NCI-H774 (cell line): ENCODE measurements at regions not wholly inside any gene's neighbourhood (a gene's known extent, or its start where the extent isn't known, plus 50 kb on each side); places are given as distances from the start of the nearest gene placed in this dataset.

ENCODE experiments used
- DNase-seq: peaks from one replicate; lab custom pipeline; 2025; lab: John Stamatoyannopoulos, UW

DNA sequence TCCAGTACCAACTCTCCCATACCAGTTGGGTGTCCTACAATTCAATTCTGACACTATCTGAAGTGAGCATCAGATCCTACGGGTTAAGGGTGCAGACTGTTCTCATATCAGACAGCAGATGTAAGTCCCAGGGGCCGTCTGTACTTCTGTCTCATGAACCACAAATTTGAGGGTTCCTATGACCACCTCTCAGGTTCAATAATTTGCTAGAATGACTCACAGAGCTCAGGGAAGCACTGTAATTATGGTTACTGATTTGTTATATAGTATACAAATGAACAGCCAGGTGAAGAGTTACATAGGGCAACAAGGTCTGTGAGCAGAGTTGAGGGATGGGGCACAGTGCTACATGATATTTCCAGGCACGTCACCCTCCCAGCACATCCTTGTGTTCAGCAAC lies 499.1 kb downstream of the DMAC1 start:
- no peak for DNase-seq

DNA sequence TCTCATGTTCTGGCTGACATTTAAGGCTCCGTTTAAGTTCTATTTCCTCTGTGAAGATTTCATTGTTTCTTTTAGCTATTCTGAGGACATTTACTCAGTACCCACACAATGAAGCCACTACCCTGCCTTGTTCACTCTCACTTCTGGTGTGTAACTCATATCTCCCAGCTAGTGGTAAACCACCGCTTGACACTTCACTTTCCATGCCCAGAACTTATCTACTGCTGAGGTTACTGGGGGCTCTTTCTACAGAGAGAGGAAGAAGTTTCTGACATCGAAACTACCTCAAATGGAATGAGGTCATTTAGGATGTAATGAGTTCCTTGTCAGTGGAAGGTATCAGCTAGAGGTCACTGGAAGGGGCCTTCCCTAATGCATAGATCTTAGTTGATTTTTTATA lies 501.5 kb downstream of the DMAC1 start:
- DNase-seq: no peak

GRCh38 chr9:7297521-7297920 lies 502.1 kb downstream of the DMAC1 start:
- no peak for DNase-seq

- no peak for DNase-seq
Measured at GRCh38 chr9:7293091-7293490, 506.5 kb downstream of the DMAC1 start.

GRCh38 chr9:7289773-7290172 lies 509.8 kb downstream of the DMAC1 start:
- no peak for DNase-seq

- DNase-seq: peak; percentile 13
Measured at GRCh38 chr9:7287986-7288385, 511.6 kb downstream of the DMAC1 start.

DNA sequence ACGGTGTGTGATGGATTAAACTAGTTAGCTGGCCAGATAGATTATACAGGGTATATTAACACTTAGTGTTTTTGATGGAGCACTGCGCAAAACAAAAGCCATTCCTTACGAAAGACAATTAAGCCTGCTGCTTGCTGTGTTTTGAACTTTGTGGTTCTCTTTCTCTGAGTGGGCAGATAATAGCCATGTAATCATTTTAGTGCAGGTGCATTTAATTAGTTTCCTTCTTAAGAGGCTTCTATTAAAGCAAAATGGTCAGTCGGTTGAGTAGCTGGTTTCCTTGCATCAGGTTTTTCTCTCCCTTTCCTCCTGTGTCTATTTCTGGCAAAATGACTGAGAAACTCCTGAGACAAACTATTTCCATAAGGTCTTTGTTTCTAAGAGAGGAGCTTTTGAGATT lies 512.5 kb downstream of the DMAC1 start:
- DNase-seq: peak; percentile 80

DNA sequence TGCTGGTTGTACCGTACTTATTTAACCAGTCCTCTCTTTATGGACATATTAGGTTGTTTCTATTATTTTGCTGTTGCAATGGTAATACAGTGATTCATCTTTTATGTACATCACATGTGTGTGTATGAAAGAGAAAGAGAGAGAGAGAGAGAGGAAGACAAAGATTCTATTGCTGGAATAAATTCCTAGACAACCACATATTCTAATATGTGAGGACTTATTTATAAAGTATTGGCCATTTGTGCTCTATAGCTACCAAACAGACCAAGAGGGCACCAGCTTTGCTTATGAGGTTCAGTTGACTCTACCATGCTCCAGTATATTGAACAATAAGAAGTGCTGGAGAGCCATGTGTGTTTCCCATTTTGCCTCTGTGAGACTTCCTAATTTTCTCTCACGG lies 513.5 kb downstream of the DMAC1 start:
- no peak for DNase-seq

DNA sequence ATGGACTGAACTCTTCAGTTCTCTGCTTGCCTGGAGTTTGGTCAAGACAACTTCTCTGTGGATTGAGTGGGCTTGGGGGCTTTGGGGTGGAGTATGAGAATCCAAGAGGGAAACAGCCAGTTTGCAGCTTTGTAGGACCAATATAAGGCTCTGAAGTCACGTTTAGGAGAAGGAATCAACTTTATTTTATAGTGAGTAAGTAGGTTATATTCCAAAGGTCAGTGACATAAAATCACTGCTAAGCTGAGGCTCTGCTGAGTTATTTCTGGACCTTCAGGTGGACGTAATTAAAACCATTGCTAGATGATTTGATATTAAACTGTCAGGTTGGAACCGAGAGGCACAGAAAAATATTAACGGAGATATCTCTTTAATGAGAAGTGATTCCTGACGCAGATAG lies 514.4 kb downstream of the DMAC1 start:
- DNase-seq: no peak

DNA sequence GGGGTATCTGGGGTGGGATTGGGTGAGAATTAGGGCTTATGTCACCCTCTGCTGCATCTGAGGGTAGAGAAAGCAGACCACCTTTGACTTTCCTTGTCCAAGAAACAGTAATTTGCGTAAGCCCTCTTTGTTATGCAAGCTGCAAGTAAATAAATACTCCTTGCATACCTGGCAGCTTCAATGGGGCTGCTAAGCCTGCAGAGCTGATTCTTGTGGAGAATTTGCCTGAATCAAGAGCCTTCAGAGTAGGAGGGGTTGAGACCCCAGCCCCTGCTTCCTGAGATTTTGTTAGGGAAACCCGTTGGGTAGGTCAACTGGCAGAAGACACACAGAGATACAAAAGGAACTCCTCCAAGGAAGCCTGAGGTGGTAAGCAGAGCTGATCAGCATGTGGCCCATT lies 515.1 kb downstream of the DMAC1 start:
- DNase-seq: no peak

DNA sequence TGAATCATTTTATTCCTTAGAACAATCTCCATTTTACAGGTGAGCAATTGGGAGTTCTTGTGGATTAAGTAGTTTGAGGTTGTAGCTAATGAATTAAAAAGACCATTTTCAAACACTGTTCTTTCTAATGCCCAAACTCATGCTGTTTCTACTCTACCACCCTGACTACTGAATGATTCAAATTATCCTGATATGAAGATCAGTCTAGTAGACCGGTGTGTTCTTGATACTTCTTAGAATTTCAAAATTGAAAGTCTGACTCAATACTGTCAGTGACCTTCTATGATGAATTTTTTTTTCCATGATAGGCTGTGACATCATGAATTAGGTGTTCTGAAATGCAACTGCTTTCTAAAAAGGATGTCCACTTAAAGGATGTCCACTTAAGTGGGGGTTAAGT lies 515.5 kb downstream of the DMAC1 start:
- DNase-seq: no peak

DNA sequence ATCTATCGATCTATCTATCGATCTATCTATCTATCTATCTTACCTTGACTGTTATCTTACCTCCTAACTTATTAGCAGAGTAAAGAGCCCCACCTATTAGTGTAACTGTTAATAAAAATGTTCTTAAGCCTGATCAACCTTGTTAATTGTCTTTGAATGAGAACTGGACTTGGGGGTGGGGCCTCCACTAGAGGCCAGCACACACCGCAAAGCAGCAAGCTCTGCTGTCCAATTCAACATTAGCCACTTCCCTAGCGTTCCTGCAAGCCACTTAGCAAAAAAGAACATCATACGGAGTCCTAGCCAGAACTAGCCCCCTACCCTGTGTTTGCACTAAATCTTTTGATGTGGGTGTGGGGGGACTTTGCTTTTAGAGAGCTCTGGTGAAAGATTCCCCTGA lies 515.8 kb downstream of the KDM4C start:
- DNase-seq: no peak

DNA sequence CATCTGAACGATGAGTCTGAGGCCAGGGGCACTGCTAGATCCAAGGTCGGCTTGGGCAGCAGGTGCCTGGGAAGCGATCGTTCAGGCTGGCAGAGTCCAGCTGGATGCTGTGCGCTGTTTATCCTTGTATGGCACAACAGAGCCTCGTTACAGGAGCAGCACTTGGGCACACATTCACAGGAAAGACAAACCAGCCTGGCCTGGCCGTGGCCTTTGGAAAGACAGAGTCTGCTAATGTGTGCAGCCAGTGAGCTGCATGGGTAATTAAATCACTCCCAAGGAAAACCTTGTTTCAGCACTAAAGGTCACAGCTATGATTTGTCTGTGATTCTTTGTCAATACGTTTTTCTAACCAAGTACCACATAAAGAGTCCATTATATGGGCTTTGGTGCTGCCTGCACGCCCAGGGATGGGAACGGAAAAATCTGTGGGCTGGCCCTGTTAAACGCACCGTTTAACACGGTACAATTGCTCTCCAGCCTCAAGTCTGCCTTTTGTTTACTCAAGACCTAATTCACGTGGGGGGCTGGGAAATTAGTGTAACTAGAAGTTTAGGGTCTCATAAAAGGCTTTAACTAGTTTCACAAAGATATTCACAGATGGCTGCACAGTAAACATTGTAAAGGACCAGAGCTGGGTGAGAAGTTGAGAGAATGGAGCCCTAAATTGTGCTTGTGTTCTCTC lies 509.3 kb downstream of the KDM4C start:
- DNase-seq: peak; percentile 72

DNA sequence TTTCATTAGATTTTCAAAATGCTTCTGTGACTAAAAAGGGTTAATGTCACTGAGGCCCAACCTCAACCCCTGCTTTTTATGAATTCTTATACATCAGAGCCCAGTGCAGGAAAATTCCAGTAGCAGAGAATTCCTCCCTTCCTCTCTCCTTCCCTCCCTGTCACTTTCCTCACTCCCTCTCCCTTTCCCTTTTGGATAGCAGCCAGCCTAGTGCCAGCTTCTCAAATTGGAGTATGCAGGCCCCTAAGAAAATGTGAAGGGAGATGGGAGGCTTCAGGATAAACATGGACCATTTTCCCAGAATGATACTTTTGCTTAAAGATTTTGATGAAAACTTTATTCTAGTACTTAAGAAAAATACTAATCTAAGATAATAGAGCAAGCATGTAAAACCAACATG lies 507.4 kb downstream of the KDM4C start:
- no peak for DNase-seq

DNA sequence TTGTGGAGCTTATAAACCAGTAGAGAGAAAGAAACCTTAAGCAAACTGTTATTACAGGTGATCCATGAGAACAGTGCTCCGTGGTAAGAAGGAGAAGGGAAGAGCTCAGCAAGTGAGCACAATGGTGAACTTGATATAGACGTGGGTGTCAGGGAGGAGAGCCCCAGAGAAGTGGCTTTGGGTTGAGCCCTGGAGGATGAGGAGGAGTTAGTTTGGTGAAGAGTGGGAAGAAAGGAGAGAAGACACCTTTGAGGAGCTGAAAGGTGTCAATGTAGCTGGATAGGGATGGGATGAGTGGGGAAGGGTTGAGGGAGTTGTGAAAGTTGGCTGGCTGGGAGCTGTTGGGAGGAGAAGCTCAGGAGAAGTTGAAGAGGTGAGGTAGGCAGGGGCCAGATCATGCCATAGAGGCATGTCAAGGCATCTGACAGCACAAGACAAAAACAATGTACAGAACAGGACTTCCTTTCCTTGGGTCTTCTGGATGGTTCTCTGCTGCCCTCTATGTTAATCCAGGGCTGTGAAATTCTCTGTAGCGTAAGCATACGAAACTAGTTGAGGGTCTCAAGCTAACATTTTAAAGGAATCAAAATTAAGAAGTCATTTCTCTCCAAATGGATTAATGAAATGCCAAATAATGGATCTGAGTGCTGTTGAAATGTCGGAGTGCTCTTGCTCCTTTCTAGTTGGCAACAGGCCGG lies 501.9 kb downstream of the KDM4C start:
- DNase-seq: no peak

DNA sequence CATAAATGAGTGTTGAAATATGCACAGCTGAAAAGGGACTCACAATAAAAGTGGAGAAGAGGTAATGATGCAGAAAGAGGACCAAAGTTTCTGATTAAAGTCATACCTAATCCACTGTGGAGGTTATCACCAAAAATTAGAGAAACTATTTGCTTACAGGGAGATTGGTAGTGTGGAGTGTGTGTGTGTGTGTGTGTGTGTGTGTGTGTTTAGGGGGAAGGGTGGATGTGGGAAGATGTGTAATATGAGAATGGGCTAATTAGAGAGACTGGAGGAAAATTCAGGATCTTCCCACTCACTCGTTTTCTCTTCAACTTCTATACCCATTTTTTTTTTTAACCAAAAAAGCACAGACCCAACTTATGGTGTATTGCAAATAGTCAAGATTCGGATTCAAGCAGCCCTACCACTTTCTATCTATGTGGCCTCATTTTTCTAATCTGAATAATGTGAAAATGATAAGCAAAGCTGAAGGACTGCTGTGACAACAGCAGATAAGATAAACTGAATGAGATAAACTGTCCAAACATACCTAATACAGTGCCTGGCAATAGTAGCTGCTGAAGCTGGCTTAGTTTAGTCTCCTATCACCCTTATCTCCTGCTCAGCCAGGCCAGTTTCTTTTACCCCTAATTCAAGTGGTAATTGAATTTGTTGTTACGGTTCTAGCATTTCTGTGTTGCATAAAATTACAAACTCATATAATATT lies 501.1 kb downstream of the KDM4C start:
- no peak for DNase-seq

- DNase-seq: no peak
Measured at GRCh38 chr9:7246917-7247522, 489.2 kb downstream of the KDM4C start.

GRCh38 chr9:7245976-7246580 lies 488.3 kb downstream of the KDM4C start:
- no peak for DNase-seq

GRCh38 chr9:7243838-7244237 lies 486.1 kb downstream of the KDM4C start:
- peak; percentile 57 for DNase-seq

GRCh38 chr9:7242126-7242525 lies 484.4 kb downstream of the KDM4C start:
- no peak for DNase-seq

GRCh38 chr9:7241694-7242093 lies 483.9 kb downstream of the KDM4C start:
- DNase-seq: no peak

DNA sequence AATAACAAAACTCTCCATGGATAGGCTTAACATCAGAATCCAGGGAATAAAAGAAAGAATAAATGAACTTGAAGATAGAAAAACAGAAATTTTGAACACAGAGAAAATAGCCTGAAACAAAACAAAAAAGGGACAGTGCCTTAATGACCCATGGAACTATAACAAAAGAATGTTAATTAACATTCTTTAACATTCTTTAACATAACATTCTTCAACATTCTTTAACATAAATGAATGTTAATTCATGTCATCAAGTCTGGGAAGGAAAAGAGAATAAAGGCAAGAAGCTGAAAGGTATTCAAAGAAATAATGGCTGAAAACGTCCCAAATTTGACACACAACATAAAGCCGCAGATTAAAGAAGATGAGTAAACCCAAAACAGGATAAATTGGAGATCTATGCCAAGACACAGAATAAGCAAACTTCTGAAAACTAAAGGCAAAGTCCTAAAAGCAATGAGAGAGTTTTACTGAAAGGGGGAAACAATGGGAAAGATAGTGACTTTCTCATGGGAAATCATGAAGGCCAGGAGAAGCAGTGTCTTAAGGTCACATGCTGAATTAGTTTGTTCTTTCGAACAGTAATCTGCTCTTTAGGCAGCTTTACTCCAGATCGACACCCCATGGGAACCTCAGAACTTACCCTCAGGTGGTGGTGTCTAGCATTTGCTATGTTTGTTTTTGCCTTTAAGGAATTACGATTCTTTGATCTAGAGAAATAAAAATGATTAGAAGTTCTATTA lies 483.0 kb downstream of the KDM4C start:
- no peak for DNase-seq
